ENCODE measurements at regions not wholly inside any gene's neighbourhood (a gene's known extent, or its start where the extent isn't known, plus 50 kb on each side); places are given as distances from the start of the nearest gene placed in this dataset.

DNA sequence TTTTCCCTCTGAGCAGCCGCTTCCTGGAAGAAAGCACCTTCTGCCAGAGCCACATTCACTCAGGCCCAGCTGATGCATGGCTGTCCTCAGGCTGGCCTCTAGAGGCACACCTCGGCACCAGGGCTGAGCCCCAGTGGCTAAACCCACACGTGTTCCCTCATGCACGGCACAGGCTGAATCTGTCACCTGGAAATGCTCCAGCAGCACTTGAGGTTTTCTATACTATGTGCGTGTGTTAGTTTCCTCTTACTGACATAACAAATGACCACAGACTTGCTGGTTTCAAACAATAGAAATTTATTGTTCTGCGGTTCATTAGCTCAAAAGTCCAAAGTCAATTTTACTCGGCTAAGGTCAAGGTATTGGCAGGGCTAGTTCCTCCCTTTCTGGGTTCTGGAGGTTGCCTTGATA, 141.4 kb downstream of the LRRC70 start:
- TF ChIP-seq, protein P1, sequence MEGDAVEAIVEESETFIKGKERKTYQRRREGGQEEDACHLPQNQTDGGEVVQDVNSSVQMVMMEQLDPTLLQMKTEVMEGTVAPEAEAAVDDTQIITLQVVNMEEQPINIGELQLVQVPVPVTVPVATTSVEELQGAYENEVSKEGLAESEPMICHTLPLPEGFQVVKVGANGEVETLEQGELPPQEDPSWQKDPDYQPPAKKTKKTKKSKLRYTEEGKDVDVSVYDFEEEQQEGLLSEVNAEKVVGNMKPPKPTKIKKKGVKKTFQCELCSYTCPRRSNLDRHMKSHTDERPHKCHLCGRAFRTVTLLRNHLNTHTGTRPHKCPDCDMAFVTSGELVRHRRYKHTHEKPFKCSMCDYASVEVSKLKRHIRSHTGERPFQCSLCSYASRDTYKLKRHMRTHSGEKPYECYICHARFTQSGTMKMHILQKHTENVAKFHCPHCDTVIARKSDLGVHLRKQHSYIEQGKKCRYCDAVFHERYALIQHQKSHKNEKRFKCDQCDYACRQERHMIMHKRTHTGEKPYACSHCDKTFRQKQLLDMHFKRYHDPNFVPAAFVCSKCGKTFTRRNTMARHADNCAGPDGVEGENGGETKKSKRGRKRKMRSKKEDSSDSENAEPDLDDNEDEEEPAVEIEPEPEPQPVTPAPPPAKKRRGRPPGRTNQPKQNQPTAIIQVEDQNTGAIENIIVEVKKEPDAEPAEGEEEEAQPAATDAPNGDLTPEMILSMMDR (IDR thresholded peaks at IDR 0.05), result peak; percentile 49
- no peak for TF ChIP-seq EZH2 (IDR thresholded peaks at IDR 0.05)
